ENCODE measurements at regions not wholly inside any gene's neighbourhood (a gene's known extent, or its start where the extent isn't known, plus 50 kb on each side); places are given as distances from the start of the nearest gene placed in this dataset.
"Not testable (repeated sequence)": the region's sequence is repeated elsewhere in the genome, so short reads cannot be mapped to it uniquely, and the experiment has no call there.

DNA sequence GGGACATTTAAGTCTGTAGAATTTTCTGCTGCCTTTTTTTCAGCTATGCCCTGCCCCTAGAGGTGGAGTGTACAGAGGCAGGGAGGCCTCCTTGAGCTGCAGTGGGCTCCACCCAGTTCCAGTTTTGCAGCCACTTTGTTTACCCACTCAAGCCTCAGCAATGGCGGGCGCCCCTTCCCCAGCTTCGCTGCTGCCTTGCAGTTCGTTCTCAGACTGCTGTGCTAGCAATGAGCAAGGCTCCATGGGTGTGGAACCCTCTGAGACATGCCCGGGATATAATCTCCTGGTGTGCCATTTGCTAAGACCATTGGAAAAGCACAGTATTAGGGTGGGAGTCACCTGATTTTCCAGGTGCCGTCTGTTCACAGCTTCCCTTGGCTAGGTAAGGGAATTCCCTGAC is 68.0 kb upstream of the SEMA3E start:
- H3K79me2 ChIP-seq (ENCODE audit: control insufficient read depth in 1 of 2, insufficient read depth in 2 of 2, low read length in 2 of 2); H3K18ac ChIP-seq (ENCODE audit: extremely low read depth, low read length); H3K9me3 ChIP-seq (ENCODE audit: insufficient read depth in 2 of 2, low read depth in 1 of 2, low read length in 1 of 2); H3K4me2 ChIP-seq (ENCODE audit: insufficient read depth in 1 of 2, low read depth in 2 of 2, low read length in 2 of 2); H3K23me2 ChIP-seq (ENCODE audit: low read depth, low read length); H3K4me1 ChIP-seq (replicated peaks in 1 of 4; ENCODE audit: control insufficient read depth in 3 of 4, insufficient read depth in 4 of 4, low read length in 3 of 4); H3K9ac ChIP-seq (replicated peaks in 1 of 4; ENCODE audit: extremely low read depth in 1 of 4, low read depth in 3 of 4, low read length in 3 of 4); H3K4ac ChIP-seq (replicated peaks; ENCODE audit: insufficient read length, low read depth, low read length); H3K36me3 ChIP-seq (ENCODE audit: control insufficient read depth in 2 of 4, insufficient read depth in 4 of 4, low read length in 3 of 4); H2BK20ac ChIP-seq (ENCODE audit: low read length); H2BK5ac ChIP-seq (ENCODE audit: low read depth, low read length); FAIRE-seq; H4K91ac ChIP-seq (replicated peaks; ENCODE audit: insufficient read length, low read length); H3K23ac ChIP-seq (ENCODE audit: insufficient read length); H4K20me1 ChIP-seq (replicated peaks in 1 of 2; ENCODE audit: control insufficient read depth in 1 of 2, insufficient read depth in 2 of 2, low read length in 2 of 2); H4K5ac ChIP-seq (ENCODE audit: insufficient read length, low read depth, low read length); DNase-seq (ENCODE audit: low read depth in 1 of 2, low spot score in 2 of 2); H2AK5ac ChIP-seq (ENCODE audit: low read depth, low read length); H2AFZ ChIP-seq (ENCODE audit: low read length); H3K79me1 ChIP-seq (ENCODE audit: low read depth, low read length); H2BK120ac ChIP-seq (replicated peaks; ENCODE audit: low read depth, low read length); H2BK15ac ChIP-seq (ENCODE audit: low read length); H3K27ac ChIP-seq (ENCODE audit: low read depth, low read length); H3K56ac ChIP-seq (replicated peaks; ENCODE audit: insufficient read length, low read depth, low read length); H3K14ac ChIP-seq (ENCODE audit: insufficient read length); H4K8ac ChIP-seq (ENCODE audit: extremely low read depth, insufficient read depth, low read length); POLR2A ChIA-PET (ENCODE audit: partially characterized antibody); H3K4me3 ChIP-seq (ENCODE audit: extremely low read depth in 1 of 4, insufficient read depth in 2 of 4, low read depth in 3 of 4, low read length in 4 of 4); H2BK12ac ChIP-seq (ENCODE audit: low read depth, low read length); H3K27me3 ChIP-seq (replicated peaks in 1 of 4; ENCODE audit: control insufficient read depth in 3 of 4, extremely low read depth in 1 of 4, insufficient read depth in 3 of 4, low read length in 3 of 4): not testable (repeated sequence)
- CTCF ChIA-PET (ENCODE audit: partially characterized antibody), result interaction anchor here (1.1 kb wide), 1 partner anchor 42 kb away, joined by 3 read pairs; no protein-coding TSS in a partner anchor
- WGBS, 2 experiments (ENCODE audit: extremely low coverage in 1 of 2, insufficient coverage in 1 of 2, insufficient read length in 1 of 2, insufficient replicate concordance in 2 of 2, low coverage in 1 of 2, low lambda C conversion rate in 2 of 2, missing lambda C conversion rate in 1 of 2), result 98% methylated on average over 6 of the region's 6 CpGs; no CpG with 5 or more reads in 1 of the 2 experiments

Data from H1 (cell line).